ENCODE measurements at regions not wholly inside any gene's neighbourhood (a gene's known extent, or its start where the extent isn't known, plus 50 kb on each side); places are given as distances from the start of the nearest gene placed in this dataset.

- WGBS (ENCODE audit: insufficient coverage) = no CpG with 5 or more reads among the region's 1 CpG
- DNase-seq = no peak
- Histone ChIP-seq H3K27me3 (ENCODE audit: control insufficient read depth in 2 of 2, insufficient read depth in 2 of 2, low read length in 2 of 2) (no peaks in the 10 kb centered on the region), H2AFZ (ENCODE audit: insufficient read depth, low read depth, low read length, poor library complexity, severe bottlenecking) (no peak overlapping the region), H3K27ac (ENCODE audit: low read depth in 1 of 2, low read length in 2 of 2) (no peak overlapping the region), H3K4me1 (ENCODE audit: control insufficient read depth in 1 of 2, insufficient read depth in 2 of 2, low read length in 2 of 2) (no peaks in the 10 kb centered on the region), H3K4me3 (replicated peaks in 1 of 3; ENCODE audit: low read depth in 2 of 3, low read length in 3 of 3) (no peak overlapping the region), H3K9ac (ENCODE audit: insufficient read depth, low read length, poor library complexity, severe bottlenecking) (no peak overlapping the region), H3K9me3 (replicated peaks in 1 of 2; ENCODE audit: control insufficient read depth in 1 of 2, insufficient read depth in 1 of 2, low read length in 2 of 2) (no peaks in the 10 kb centered on the region), H3K4me2 (replicated peaks; ENCODE audit: extremely low read depth, low read length, poor library complexity, severe bottlenecking) (no peak overlapping the region), H3K36me3 (replicated peaks in 1 of 2; ENCODE audit: control insufficient read depth in 1 of 2, insufficient read depth in 2 of 2, low read length in 2 of 2) (no peaks in the 10 kb centered on the region), H4K20me1 (ENCODE audit: insufficient read depth, low read length) (no peaks in the 10 kb centered on the region), H3K79me2 (ENCODE audit: insufficient read depth, low read length) (no peaks in the 10 kb centered on the region)
- H3K4me1 Mint-ChIP-seq = no peaks in the 10 kb centered on the region
- peaks cover 0 to 5% (median 4%) of the 10 kb centered on the region in 3 donors for H3K27me3 Mint-ChIP-seq (ENCODE audit: low read depth in 3 of 3)
- no peak overlapping the region for H3K4me3 Mint-ChIP-seq
- H3K27ac Mint-ChIP-seq = peak overlapping the region in 1 of 7 donors; percentile 56
- H3K36me3 Mint-ChIP-seq = no peaks in the 10 kb centered on the region
- intact Hi-C loops (cut with micrococcal nuclease) = no loop called here
- TF ChIP-seq, protein P1, sequence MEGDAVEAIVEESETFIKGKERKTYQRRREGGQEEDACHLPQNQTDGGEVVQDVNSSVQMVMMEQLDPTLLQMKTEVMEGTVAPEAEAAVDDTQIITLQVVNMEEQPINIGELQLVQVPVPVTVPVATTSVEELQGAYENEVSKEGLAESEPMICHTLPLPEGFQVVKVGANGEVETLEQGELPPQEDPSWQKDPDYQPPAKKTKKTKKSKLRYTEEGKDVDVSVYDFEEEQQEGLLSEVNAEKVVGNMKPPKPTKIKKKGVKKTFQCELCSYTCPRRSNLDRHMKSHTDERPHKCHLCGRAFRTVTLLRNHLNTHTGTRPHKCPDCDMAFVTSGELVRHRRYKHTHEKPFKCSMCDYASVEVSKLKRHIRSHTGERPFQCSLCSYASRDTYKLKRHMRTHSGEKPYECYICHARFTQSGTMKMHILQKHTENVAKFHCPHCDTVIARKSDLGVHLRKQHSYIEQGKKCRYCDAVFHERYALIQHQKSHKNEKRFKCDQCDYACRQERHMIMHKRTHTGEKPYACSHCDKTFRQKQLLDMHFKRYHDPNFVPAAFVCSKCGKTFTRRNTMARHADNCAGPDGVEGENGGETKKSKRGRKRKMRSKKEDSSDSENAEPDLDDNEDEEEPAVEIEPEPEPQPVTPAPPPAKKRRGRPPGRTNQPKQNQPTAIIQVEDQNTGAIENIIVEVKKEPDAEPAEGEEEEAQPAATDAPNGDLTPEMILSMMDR (IDR thresholded peaks at IDR 0.05) = no peak
- peaks cover 0 to 9% (median 2%) of the 10 kb centered on the region in 7 donors for H3K9me3 Mint-ChIP-seq
Measured at GRCh38 chr10:127610816-127611215, 61.7 kb downstream of the NPS start.

GRCh38 chr10:127614484-127615017 lies 65.4 kb downstream of the NPS start:
- 81% methylated on average over 7 of the region's 7 CpGs for WGBS (ENCODE audit: insufficient coverage)

More at GRCh38 chr10:127614484-127615017, 65.4 kb downstream of the NPS start:
- no peak overlapping the region for H2AFZ ChIP-seq (ENCODE audit: insufficient read depth, low read depth, low read length, poor library complexity, severe bottlenecking)
- no peak overlapping the region for H3K27ac ChIP-seq (ENCODE audit: low read depth in 1 of 2, low read length in 2 of 2)
- H3K4me2 ChIP-seq (replicated peaks; ENCODE audit: extremely low read depth, low read length, poor library complexity, severe bottlenecking) = no peak overlapping the region
- DNase-seq = no peak
- H3K4me1 ChIP-seq (ENCODE audit: control insufficient read depth in 1 of 2, insufficient read depth in 2 of 2, low read length in 2 of 2) = no peaks in the 10 kb centered on the region
- intact Hi-C loops (cut with micrococcal nuclease) = no loop called here
- Mint-ChIP-seq H3K4me1 (no peaks in the 10 kb centered on the region), H3K4me3 (no peak overlapping the region), H3K9me3 (peaks cover 0 to 8% (median 3%) of the 10 kb centered on the region in 7 donors), H3K27ac (no peak overlapping the region), H3K27me3 (ENCODE audit: low read depth in 3 of 3) (peaks cover 0 to 3% (median 2%) of the 10 kb centered on the region in 3 donors), H3K36me3 (no peaks in the 10 kb centered on the region)
- H3K79me2 ChIP-seq (ENCODE audit: insufficient read depth, low read length) = no peaks in the 10 kb centered on the region
- H3K9ac ChIP-seq (ENCODE audit: insufficient read depth, low read length, poor library complexity, severe bottlenecking) = no peak overlapping the region
- H3K9me3 ChIP-seq (replicated peaks in 1 of 2; ENCODE audit: control insufficient read depth in 1 of 2, insufficient read depth in 1 of 2, low read length in 2 of 2) = no peaks in the 10 kb centered on the region
- no peaks in the 10 kb centered on the region for H4K20me1 ChIP-seq (ENCODE audit: insufficient read depth, low read length)
- H3K4me3 ChIP-seq (replicated peaks in 1 of 3; ENCODE audit: low read depth in 2 of 3, low read length in 3 of 3) = no peak overlapping the region
- no peaks in the 10 kb centered on the region for H3K36me3 ChIP-seq (replicated peaks in 1 of 2; ENCODE audit: control insufficient read depth in 1 of 2, insufficient read depth in 2 of 2, low read length in 2 of 2)
- H3K27me3 ChIP-seq (ENCODE audit: control insufficient read depth in 2 of 2, insufficient read depth in 2 of 2, low read length in 2 of 2) = no peaks in the 10 kb centered on the region
- TF ChIP-seq, protein P1 (IDR thresholded peaks at IDR 0.05) = no peak
